PFSK-1 (cell line): ENCODE measurements at regions not wholly inside any gene's neighbourhood (a gene's known extent, or its start where the extent isn't known, plus 50 kb on each side); places are given as distances from the start of the nearest gene placed in this dataset.

Experiments used
- POLR2AphosphoS5 ChIP-seq: IDR thresholded peaks from 2 replicates; pipeline ENCODE4 v1.6.1; 2012; ENCODE audit warnings: low read depth, mild to moderate bottlenecking, control low read depth, low read length, moderate library complexity
- TAF1 ChIP-seq: IDR thresholded peaks from 2 replicates; pipeline ENCODE4 v1.6.1; 2012; ENCODE audit warnings: low read length, control low read depth, borderline replicate concordance; ENCODE audit not compliant: insufficient read depth
- TF ChIP-seq, protein P1 (sequence below), 2 experiments: IDR thresholded peaks; 2 replicates each; pipeline versions ENCODE4 v1.6.1 to v1.8.0; 2011 to 2012; ENCODE audit warnings: low read depth in 2 of 2, low read length in 2 of 2, control low read depth in 1 of 2, inconsistent platforms in 1 of 2, mild to moderate bottlenecking in 1 of 2, moderate library complexity in 1 of 2; ENCODE audit not compliant: insufficient read depth in 1 of 2

DNA sequence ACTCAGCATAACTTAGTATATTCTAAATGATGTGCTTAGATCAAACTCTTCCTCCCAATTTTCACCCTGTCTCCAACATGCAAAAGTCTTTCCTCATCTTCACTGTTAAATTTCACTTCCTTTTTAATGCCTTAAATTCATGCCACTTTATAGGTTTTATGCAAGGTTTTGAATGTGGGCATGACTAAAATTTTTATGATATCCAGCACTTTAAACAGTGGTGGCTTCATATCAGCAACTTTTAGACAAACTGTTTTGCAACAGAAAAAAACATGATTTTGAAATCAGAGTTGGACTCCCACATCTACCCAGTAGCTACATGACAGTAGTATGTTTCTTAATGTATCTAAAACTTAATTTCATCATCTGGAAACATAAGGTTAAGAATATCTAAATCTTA, 84.7 kb upstream of the ZP4 start:
- TF ChIP-seq TAF1 = no peak
- TF ChIP-seq POLR2AphosphoS5 = no peak
- TF ChIP-seq, protein P1, sequence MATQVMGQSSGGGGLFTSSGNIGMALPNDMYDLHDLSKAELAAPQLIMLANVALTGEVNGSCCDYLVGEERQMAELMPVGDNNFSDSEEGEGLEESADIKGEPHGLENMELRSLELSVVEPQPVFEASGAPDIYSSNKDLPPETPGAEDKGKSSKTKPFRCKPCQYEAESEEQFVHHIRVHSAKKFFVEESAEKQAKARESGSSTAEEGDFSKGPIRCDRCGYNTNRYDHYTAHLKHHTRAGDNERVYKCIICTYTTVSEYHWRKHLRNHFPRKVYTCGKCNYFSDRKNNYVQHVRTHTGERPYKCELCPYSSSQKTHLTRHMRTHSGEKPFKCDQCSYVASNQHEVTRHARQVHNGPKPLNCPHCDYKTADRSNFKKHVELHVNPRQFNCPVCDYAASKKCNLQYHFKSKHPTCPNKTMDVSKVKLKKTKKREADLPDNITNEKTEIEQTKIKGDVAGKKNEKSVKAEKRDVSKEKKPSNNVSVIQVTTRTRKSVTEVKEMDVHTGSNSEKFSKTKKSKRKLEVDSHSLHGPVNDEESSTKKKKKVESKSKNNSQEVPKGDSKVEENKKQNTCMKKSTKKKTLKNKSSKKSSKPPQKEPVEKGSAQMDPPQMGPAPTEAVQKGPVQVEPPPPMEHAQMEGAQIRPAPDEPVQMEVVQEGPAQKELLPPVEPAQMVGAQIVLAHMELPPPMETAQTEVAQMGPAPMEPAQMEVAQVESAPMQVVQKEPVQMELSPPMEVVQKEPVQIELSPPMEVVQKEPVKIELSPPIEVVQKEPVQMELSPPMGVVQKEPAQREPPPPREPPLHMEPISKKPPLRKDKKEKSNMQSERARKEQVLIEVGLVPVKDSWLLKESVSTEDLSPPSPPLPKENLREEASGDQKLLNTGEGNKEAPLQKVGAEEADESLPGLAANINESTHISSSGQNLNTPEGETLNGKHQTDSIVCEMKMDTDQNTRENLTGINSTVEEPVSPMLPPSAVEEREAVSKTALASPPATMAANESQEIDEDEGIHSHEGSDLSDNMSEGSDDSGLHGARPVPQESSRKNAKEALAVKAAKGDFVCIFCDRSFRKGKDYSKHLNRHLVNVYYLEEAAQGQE (IDR thresholded peaks at IDR 0.05; ENCODE audit: insufficient read depth in 1 of 2, low read depth in 2 of 2, low read length in 2 of 2) = no peak
